ENCODE measurements at regions not wholly inside any gene's neighbourhood (a gene's known extent, or its start where the extent isn't known, plus 50 kb on each side); places are given as distances from the start of the nearest gene placed in this dataset.
"Not testable (repeated sequence)": the region's sequence is repeated elsewhere in the genome, so short reads cannot be mapped to it uniquely, and the experiment has no call there.

DNA sequence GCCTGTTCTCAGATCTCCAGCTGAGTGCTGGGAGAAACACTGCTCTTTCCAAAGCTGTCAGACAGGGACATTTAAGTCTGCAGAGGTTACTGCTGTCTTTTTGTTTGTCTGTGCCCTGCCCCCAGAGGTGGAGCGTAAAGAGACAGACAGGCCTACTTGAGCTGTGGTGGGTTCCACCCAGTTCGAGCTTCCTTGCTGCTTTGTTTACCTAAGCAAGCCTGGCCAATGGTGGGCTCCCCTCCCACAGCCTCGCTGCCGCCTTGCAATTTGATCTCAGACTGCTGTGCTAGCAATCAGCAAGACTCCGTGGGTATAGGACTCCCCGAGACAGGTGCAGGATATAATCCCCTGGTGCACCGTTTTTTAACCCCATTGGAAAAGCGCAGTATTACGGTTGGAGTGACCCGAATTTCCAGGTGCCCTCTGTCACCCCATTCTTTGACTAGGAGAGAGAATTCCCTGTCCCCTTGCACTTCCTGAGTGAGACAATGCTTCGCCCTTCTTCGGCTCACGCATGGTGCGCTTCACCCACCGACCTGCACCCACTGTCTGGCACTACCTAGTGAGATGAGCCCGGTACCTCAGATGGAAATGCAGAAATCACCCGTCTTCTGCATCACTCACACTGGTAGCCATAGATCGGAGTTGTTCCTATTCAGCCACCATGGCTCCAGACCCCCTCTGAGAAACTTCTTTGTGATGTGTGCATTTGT, 650.3 kb upstream of the ALG10B start:
- DNase-seq = peak; percentile 22

DNA sequence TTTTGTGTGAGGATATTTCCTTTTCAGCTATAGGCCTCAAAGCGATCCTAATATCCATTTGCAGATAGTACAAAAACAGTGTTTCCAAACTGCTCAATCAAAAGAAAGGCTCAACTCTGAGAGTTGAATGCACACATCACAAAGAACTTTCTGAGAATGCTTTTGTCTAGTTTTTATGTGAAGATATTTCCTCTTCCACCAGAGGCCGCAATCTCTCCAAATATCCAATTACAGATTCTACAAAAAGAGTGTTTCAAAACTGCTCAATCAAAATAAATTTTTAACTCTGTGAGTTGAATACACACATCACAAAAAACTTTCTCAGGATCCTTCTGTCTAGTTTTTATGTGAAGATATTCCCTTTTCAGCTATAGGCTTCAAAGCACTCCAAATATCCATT, 648.0 kb upstream of the ALG10B start:
- DNase-seq = not testable (repeated sequence)

DNA sequence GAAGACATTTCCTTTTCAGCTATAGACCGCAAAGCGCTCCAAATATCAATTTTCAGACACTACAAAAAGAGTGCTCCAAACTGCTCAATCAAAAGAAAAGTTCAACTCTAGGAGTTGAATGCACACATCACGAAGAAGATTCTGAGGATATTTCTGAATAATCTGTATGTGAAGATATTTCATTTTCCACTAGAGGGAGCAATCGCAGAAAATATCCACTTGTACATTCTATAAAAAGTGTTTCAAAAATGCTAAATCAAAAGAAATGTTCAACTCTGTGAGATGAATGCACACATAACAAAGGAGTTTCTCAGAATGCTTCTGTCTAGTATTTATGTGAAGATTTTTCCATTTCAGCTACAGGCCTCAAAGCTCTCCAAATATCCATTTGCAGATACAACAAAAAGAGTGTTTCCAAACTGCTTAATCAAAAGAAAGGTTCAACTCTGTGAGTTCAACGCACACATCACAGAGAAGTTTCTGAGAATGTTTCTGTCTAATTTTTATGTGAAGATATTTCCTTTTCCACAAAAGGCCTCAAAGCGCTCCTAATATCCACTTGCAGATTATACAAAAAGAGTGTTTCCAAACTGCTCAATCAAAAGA, 643.8 kb upstream of the ALG10B start:
- no peak for DNase-seq

DNA sequence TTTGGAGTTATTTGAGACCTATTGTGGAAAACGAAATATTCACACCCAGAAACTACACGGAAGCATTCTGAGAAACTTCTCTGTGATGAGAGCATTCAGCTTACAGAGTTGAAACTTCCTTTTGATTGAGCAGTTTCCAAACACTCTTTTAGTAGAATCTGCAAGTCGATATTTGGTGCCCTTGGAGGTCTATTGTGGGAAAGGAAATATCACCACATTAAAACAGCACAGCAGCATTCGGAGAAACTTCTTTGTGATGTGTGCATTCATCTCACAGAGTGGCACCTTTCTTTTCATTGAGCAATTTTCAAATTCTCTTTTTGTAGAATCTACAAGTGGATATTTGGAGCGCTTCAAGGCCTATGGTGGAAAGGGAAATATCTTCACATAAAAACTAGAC, 595.7 kb upstream of the ALG10B start:
- DNase-seq = no peak

DNA sequence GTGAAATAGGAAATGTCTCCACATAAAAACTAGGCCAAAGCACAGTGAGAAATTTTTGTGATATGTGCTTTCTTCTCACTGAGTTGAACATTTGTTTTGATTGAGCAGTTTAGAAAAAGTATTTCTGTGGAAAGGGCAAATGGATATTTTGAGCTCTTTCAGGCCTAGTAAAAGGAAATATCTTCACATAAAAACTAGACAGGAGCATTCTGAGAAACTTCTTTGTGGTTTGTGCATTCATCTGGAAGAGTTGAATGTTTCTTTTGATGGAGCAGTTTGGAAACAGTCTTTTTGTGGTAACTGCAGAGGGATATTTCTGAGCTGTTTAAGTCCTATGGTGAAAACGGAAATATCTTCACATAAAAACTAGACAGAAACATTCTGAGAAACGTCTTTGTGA, 582.7 kb upstream of the ALG10B start:
- no peak for DNase-seq
